ENCODE measurements at regions not wholly inside any gene's neighbourhood (a gene's known extent, or its start where the extent isn't known, plus 50 kb on each side); places are given as distances from the start of the nearest gene placed in this dataset.

DNA sequence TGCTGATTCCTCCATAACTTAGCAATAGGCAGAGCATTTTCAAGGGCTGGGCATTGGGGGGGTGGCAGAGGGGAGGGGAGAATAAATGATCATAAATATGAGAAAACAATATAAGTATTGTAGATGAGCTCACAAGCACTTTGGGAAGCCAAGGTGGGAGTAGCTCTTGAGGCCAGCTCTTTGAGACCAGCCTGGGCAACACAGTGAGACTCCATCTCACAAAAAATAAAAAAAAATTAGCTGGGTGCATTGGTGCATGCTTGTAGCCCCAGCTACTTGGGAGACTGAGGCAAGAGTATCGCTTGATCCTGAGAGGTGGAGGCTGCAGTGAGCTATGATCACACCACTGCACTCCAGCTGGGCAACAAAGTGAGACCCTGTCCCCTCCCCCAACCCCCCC lies 75.9 kb downstream of the MYCN start:
- Mint-ChIP-seq H3K27me3 (peaks cover 23 to 39% of the 10 kb centered on the region in 2 donors), H3K27ac (no peak overlapping the region), H3K36me3 (no peaks in the 10 kb centered on the region), H3K9me3 (peaks cover 1 to 4% of the 10 kb centered on the region in 2 donors), H3K4me3 (no peak overlapping the region), H3K4me1 (peaks cover 0 to 2% of the 10 kb centered on the region in 2 donors)
- DNase-seq, result no peak
- no peak for ATAC-seq (replicated peaks)

DNA sequence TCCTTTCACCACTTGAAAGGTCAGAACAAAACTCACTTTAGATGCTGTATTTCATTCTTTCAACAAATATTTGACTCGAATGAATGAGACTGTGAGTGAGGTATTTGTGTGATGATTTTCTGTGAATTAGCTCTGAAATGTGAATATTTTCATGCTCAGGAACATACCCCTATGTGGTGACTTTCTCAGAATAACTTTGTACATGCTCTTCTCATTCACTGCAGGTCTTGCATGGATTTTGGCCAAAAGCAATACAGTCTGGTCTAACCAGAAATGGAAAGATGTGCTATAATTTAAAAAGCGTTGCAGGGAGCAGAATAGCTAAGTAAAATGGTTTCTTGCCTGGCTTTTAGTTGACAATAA lies 75.5 kb downstream of the MYCN start:
- Mint-ChIP-seq H3K27ac (no peak overlapping the region), H3K36me3 (no peaks in the 10 kb centered on the region), H3K4me1 (peaks cover 0 to 2% of the 10 kb centered on the region in 2 donors), H3K4me3 (no peak overlapping the region), H3K27me3 (peaks cover 23 to 39% of the 10 kb centered on the region in 2 donors), H3K9me3 (peaks cover 1 to 4% of the 10 kb centered on the region in 2 donors)
- DNase-seq, result no peak
- ATAC-seq (replicated peaks), result no peak

DNA sequence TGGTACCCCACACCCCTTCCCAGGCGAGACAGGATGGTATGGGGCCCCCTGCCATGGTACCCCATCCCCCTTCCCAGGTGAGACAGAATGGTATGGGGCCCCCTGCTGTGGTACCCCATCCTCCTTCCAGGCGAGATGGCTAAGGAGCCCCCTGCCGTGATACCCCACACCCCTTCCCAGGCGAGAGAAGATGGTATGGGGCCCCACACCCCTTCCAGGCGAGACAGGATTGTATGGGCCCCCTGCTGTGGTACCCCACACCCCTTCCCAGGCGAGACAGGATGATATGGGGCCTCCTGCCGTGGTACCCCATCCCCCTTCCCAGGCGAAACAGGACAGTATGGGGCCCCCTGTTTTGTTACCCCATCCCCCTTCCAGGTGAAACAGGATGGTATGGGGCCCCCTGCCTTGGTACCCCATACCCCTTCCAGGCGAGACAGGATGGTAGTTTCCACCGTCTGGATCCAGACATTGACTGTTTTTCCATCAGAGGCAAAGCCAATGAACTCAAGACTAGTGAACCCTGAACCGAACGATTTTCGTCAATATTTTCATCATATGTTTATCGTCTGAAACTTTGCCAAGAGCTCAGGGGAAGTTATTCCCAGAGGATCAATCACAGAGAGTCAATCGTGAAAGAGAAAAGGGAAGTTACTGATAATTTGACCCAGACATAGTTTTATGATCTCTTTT lies 75.0 kb downstream of the MYCN start:
- Mint-ChIP-seq H3K4me3 (no peak overlapping the region), H3K36me3 (no peaks in the 10 kb centered on the region), H3K4me1 (peaks cover 0 to 2% of the 10 kb centered on the region in 2 donors), H3K27ac (no peak overlapping the region), H3K27me3 (peaks cover 23 to 39% of the 10 kb centered on the region in 2 donors), H3K9me3 (peaks cover 1 to 4% of the 10 kb centered on the region in 2 donors)
- DNase-seq (no peak), ATAC-seq (replicated peaks) (no peak)

DNA sequence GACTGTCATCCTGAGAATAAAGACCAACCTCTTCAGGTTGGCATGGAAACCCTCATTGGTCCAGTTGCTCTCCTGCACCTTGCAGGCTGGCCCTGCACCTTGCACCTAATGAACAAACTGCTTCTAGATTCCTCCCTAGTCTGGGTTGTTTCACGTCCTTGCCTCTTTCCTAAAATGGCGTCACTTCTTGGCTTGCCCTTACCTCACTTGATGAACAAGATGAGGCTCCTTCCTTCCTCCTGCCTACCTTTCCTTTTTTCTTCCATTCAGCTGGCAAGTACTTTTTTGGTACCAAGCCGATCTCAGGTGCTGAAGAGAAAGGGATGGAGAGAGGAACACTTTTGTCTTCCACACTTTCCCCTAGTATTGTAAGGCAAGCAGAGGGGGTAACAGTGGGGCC lies 74.5 kb downstream of the MYCN start:
- Mint-ChIP-seq H3K4me3 (no peak overlapping the region), H3K4me1 (peaks cover 0 to 2% of the 10 kb centered on the region in 2 donors), H3K27me3 (peaks cover 23 to 39% of the 10 kb centered on the region in 2 donors), H3K27ac (no peak overlapping the region), H3K36me3 (no peaks in the 10 kb centered on the region), H3K9me3 (peaks cover 1 to 4% of the 10 kb centered on the region in 2 donors)
- ATAC-seq (replicated peaks) (no peak), DNase-seq (no peak)

DNA sequence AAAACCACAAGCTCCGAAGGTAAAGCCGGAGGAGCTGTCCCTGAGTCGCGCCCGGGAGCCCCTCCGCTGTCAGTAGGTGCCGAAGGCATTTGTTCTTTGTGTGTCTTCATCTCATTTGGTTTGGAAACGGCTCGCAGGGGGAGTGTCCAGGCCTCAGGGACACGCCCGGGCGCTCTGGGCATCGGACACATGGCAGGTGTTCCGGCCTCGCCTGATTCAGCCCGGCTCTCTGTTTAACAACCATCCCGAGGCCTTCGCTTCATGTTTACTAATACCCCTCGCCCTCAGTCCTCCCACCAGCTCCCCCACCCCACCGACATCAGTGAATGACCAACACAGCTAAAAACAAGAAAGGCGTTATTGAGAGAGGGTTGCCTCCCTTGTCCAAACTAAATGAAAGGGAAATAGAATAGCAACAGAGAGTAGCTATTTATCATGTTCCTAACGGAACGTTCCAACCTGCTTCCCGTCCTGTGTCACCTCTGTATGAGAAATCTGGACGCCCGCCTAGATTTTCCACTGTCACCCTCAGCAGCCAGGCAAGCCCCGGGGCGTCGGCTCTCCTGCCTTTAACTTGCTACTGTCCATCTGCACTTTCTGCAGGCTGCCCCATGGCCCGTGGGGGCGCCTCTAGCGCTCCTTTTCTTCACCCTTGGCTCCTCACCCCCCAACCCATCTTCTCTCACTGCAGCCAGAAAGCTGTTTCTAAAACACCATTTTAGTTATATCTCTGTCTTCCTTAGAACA lies 73.9 kb downstream of the MYCN start:
- Mint-ChIP-seq H3K27me3 (peaks cover 23 to 39% of the 10 kb centered on the region in 2 donors), H3K36me3 (no peaks in the 10 kb centered on the region), H3K9me3 (peaks cover 1 to 4% of the 10 kb centered on the region in 2 donors)

DNA sequence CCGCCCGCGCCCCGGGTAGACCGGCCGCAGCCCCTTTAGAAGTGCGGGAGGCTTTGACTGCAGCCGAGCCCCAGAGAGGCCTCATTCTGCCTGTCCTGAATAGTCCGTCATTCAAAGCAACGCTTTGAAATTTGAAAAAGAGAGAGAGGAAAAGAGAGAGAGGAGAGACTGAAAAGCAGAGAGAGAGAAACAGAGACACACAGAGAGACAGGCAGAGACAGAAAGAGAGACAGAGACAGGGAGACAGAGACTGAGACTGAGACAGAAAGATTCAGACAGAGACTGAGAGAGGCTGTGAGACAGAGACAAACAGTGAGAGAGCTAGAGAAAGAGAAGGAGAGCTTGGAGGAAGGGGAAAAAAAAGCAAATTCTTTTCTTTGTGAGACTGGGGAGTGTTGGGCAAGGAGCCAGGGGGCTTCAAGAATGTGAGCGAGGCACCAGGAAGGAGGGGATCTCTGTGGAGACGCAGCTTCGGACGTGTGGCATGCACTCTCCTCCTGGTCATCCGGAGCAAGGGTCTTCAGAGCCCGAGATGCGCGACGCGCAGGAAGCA lies 73.1 kb downstream of the MYCN start:
- H3K9me3 Mint-ChIP-seq, result peaks cover 1 to 4% of the 10 kb centered on the region in 2 donors
- H3K4me3 Mint-ChIP-seq, result no peak overlapping the region
- ATAC-seq (replicated peaks) (no peak), DNase-seq (no peak)
- no peaks in the 10 kb centered on the region for H3K36me3 Mint-ChIP-seq
- H3K27ac Mint-ChIP-seq, result no peak overlapping the region
- H3K27me3 Mint-ChIP-seq, result peaks cover 23 to 39% of the 10 kb centered on the region in 2 donors
- peaks cover 0 to 2% of the 10 kb centered on the region in 2 donors for H3K4me1 Mint-ChIP-seq

More for the DNA sequence above, 73.9 kb downstream of the MYCN start:
- no peak for ATAC-seq (replicated peaks)
- Mint-ChIP-seq H3K27ac (no peak overlapping the region), H3K4me1 (peaks cover 0 to 2% of the 10 kb centered on the region in 2 donors), H3K4me3 (no peak overlapping the region)
- DNase-seq, result no peak

DNA sequence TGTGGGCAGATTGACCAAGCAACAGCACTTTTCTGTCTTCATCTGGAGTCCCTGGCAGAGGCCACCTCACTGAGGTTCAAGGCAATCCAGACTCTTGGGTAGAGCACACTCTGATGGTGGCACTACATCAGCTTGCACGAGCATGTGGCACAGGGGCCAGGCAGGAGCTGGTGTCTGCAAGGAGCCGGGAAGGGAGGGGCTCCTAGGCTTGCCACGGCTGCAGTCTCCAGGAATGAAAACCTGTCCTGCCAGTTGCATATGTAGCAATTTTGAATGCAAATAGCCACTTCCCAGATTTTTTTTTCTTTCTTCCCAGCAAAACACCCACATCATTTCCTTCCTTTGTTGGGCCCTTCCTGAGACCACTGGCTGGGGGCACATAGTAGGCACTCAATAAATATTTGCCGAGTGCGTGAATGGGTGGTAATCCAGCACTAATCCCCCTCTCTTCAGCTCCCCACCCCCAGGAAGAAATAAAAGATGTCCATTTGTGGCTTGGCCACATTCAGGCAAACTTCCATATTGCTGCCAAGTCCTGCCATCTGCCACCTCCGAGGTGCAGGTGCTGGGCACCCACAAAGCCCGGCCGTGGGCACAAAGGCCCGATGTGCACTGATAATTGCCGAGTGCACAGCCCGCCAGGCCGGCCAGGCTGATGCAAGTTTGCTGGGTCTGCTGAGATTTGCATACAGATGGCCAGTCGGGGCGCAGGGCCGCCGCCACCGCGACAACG lies 72.4 kb downstream of the MYCN start:
- peaks cover 23 to 39% of the 10 kb centered on the region in 2 donors for H3K27me3 Mint-ChIP-seq
- H3K9me3 Mint-ChIP-seq, result peaks cover 1 to 4% of the 10 kb centered on the region in 2 donors
- peaks cover 0 to 2% of the 10 kb centered on the region in 2 donors for H3K4me1 Mint-ChIP-seq
- no peak for ATAC-seq (replicated peaks)
- H3K36me3 Mint-ChIP-seq, result no peaks in the 10 kb centered on the region
- H3K27ac Mint-ChIP-seq, result no peak overlapping the region
- no peak for DNase-seq
- no peak overlapping the region for H3K4me3 Mint-ChIP-seq

DNA sequence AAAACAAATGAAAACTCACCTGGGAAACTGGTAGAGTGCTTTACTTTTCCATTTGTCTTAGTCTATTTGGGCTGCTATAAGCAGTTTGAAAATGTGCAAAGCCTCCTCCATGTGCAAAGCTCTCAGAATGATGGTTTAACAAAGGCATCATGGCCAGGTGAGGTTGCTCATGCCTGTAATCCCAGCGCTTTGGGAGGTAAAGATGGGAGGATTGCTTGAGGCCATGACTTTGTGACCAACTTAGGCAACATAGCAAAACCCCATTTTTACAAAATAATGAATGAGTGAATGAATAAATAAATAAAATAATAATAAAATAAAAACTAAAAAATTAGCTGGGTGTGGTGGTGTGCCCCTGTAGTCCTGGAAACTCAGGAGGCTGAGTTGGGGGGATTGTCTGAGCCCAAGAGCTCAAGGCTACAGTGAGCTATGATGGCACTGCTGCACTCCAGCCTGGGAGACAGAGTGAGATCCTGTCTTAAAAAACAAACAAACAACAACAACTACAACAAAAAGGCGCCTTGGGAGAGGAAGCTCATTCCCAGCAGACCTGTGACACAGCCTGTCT lies 71.8 kb downstream of the MYCN start:
- H3K36me3 Mint-ChIP-seq, result no peaks in the 10 kb centered on the region
- H3K4me3 Mint-ChIP-seq, result no peak overlapping the region
- DNase-seq (no peak), ATAC-seq (replicated peaks) (no peak)
- H3K27ac Mint-ChIP-seq, result no peak overlapping the region
- peaks cover 0 to 2% of the 10 kb centered on the region in 2 donors for H3K4me1 Mint-ChIP-seq
- peaks cover 23 to 39% of the 10 kb centered on the region in 2 donors for H3K27me3 Mint-ChIP-seq
- H3K9me3 Mint-ChIP-seq, result peaks cover 1 to 4% of the 10 kb centered on the region in 2 donors

DNA sequence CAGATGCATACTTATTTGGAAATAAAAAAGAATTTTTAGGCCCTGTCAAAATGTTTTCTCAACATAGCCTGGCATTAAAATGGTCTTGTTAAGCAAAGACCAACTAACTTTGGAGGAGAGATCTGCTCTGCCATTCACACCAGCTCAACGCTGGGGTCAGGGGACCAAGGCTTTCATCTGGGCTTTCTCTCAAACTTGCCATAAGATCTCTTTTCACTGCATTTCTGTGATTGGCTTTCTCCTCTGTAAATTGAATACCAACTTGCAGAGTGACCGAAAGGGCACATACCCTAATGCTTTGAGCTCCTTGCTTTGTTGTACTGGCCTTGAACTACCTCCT lies 71.2 kb downstream of the MYCN start:
- Mint-ChIP-seq H3K27me3 (peaks cover 23 to 39% of the 10 kb centered on the region in 2 donors), H3K27ac (no peak overlapping the region), H3K4me1 (peaks cover 0 to 2% of the 10 kb centered on the region in 2 donors), H3K9me3 (peaks cover 1 to 4% of the 10 kb centered on the region in 2 donors), H3K4me3 (no peak overlapping the region), H3K36me3 (no peaks in the 10 kb centered on the region)
- no peak for DNase-seq
- ATAC-seq (replicated peaks), result no peak

DNA sequence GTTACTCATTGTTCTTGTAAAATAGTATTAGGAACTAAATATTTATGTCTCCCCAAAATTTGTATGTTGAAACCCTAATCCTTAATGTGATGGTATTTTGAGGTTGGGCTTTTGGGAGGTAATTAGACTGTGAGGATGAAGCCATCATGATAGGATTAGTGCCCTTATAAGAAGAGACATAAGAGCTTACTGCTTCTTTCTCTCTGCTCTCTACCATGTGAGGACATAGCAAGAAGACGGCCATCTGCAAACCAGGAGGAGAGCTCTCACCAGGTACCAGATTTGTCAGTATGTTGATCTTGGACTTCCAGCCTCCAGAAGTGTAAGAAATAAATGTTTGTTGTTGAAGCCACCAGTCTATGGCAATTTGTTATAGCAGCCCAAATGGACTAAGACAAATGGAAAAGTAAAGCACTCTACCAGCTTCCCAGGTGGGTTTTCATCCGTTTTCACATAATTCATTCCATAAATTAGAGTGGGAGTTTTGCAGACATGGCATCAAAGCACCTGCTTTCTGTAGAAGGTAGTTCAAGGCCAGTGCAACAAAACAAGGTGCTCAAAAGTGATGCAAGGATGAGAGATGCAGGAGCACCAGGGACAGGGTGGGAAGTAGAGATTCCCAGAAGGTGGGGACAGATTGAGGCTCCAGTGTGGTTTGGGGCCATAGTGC lies 70.7 kb downstream of the MYCN start:
- DNase-seq, result no peak
- H3K4me3 Mint-ChIP-seq, result no peak overlapping the region
- H3K36me3 Mint-ChIP-seq, result no peaks in the 10 kb centered on the region
- peaks cover 23 to 38% of the 10 kb centered on the region in 2 donors for H3K27me3 Mint-ChIP-seq
- ATAC-seq (replicated peaks), result no peak
- peaks cover 0 to 2% of the 10 kb centered on the region in 2 donors for H3K4me1 Mint-ChIP-seq
- peaks cover 1 to 4% of the 10 kb centered on the region in 2 donors for H3K9me3 Mint-ChIP-seq
- no peak overlapping the region for H3K27ac Mint-ChIP-seq

DNA sequence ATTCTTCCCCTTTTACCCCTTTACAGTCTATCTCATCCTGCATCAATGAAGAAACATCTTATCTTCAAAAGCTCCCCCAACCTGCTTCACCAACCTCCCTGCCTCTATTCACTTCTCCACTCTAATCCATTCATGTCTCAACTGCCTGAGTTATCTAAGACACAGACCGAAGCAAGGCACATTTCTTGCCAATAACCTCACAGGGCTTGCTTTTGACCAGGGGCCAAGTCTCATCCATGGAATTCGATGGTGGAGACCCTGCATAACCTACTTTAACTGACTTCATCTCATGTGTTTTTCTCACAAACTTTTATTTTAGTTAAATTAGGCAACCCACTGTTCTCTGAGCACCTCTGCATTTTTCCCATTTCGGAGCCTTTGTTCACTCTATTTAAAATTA lies 69.7 kb downstream of the MYCN start:
- Mint-ChIP-seq H3K27ac (no peak overlapping the region), H3K4me3 (no peak overlapping the region), H3K4me1 (peaks cover 0 to 2% of the 10 kb centered on the region in 2 donors), H3K9me3 (peaks cover 1 to 4% of the 10 kb centered on the region in 2 donors), H3K27me3 (peaks cover 17 to 28% of the 10 kb centered on the region in 2 donors), H3K36me3 (no peaks in the 10 kb centered on the region)
- DNase-seq (no peak), ATAC-seq (replicated peaks) (no peak)

DNA sequence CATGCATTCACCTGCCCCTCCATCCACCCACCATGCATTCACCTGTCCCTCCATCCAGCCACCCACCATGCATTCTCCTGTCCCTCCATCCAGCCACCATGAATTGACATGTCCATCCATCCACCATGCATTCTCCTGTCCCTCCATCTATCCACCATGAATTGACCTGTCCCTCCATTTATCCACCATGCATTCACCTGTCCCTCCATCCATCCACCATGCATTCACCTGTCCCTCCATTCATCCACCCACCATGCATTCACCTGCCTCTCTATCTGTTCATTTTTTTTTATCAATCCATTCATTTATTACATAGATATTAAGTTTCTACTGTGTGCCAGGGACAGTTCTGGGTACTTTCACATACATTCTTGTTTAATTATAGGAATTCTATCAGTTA lies 69.2 kb downstream of the MYCN start:
- peaks cover 0 to 4% of the 10 kb centered on the region in 2 donors for H3K9me3 Mint-ChIP-seq
- no peak overlapping the region for H3K27ac Mint-ChIP-seq
- peaks cover 12 to 23% of the 10 kb centered on the region in 2 donors for H3K27me3 Mint-ChIP-seq
- DNase-seq (no peak), ATAC-seq (replicated peaks) (no peak)
- H3K4me3 Mint-ChIP-seq, result no peak overlapping the region
- peaks cover 0 to 2% of the 10 kb centered on the region in 2 donors for H3K4me1 Mint-ChIP-seq
- no peaks in the 10 kb centered on the region for H3K36me3 Mint-ChIP-seq

DNA sequence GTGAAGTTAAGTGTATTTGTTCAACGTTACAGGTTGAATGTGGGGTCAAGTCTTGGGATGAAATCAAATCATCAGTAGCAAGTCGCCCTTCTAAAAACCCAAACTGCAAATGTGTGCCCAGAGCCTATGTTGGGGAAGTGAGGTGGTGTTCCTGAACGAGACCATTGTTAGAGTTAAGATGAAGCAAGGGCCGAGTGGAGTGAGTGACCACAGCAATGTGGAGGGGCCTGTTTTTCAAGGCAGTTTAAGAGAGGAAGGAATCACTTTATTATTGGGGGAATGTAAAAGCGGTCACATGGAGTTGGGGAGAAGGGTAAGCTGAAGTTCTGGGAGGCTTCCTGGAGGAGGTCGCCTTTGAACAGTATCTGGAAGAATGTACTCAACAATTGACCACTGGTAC lies 68.5 kb downstream of the MYCN start:
- H3K27ac Mint-ChIP-seq, result no peak overlapping the region
- H3K27me3 Mint-ChIP-seq, result peaks cover 10 to 21% of the 10 kb centered on the region in 2 donors
- no peak overlapping the region for H3K4me3 Mint-ChIP-seq
- ATAC-seq (replicated peaks) (no peak), DNase-seq (no peak)
- H3K36me3 Mint-ChIP-seq, result no peaks in the 10 kb centered on the region
- peaks cover 0 to 2% of the 10 kb centered on the region in 2 donors for H3K4me1 Mint-ChIP-seq
- peaks cover 3 to 4% of the 10 kb centered on the region in 2 donors for H3K9me3 Mint-ChIP-seq
